ENCODE measurements at regions not wholly inside any gene's neighbourhood (a gene's known extent, or its start where the extent isn't known, plus 50 kb on each side); places are given as distances from the start of the nearest gene placed in this dataset.

GRCh38 chr2:106720026-106720425 lies 165.9 kb downstream of the ST6GAL2 start:
- no peak for DNase-seq

DNA sequence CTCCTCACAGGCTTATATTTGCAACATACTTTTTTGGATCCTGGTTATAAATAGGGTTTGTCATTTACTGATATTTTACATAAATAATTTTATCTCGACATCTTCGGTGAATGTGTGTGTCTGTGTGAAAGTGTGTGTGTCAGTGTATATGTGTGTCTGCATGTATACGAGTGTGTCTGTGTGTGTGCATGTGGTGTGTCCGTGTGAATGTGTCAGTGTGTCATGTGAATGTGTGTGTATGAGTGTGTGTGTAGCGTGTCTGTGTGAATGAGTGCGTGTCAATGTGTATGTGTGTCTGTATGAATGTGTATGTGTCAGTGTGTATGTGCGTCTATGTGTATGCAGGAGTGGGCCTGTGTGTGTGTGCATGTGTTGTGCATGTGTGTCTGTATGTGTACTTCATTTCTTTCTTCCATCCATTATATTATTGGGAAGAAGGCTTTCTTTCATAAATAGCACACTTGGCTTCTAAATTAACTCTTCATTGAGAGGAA lies 161.6 kb downstream of the ST6GAL2 start:
- no peak for DNase-seq

DNA sequence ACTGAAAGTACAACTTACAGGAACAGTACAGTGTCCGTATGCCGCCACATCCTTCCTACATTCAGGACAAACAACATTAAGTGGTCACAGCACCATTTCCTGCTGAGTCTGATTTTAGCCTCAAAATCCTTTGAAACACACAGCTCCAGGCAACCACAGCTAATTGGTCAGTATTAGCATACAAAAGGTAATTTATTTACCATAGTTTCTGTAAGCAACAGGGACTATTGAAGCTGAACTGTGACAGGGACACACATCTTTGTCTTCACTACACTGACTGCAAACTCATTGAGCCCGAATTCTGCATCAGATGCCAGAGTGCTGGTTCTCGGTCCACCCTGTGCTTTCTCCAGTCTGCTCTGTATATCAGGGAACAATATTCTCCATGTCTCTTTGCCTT lies 151.8 kb downstream of the ST6GAL2 start:
- no peak for DNase-seq

- no peak for DNase-seq
Observed at GRCh38 chr2:106735807-106736206, 150.2 kb downstream of the ST6GAL2 start.

- no peak for DNase-seq
Observed at GRCh38 chr2:106736221-106736620, 149.7 kb downstream of the ST6GAL2 start.

GRCh38 chr2:106745468-106745867 lies 140.5 kb downstream of the ST6GAL2 start:
- no peak for DNase-seq

DNA sequence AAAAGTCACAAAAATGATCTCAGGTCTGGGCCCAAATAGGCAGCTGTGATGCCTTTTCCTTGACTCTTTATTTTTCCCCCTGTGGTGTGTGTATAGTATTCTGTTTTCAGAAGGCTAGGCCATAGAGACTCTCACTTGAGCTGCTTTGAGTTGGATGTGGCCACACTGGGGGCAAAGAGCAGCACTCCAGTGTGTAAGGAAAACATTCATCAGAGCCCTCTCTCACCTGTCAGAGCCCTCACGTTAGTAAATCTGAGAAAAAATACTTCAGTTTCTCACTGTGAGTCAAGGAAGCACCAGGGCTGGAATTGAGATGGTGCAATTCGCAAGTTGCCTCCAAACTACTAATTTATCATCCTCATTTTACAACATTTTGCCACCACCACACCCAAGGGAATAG lies 136.1 kb downstream of the ST6GAL2 start:
- DNase-seq = no peak

Measured in NCI-H1436 (cell line).